ENCODE measurements at regions not wholly inside any gene's neighbourhood (a gene's known extent, or its start where the extent isn't known, plus 50 kb on each side); places are given as distances from the start of the nearest gene placed in this dataset.

DNA sequence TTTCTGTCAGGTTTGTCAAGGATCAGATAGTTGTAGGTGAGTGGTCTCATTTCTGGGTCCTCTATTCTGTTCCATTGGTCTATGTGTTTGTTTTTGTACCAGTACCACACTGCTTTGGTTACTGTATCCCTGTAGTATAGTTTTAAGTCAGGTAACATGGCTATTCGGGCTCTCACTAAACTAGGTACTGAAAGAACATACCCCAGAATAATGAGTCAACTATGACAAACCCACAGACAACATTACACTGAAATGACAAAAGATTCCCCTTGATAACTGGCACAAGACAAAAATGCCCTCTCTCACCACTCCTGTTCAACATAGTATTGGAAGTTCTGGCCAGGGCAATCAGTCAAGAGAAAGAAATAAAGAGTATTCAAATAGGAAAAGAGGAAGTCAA lies 535.3 kb upstream of the CYLC2 start:
- TF ChIP-seq, protein P1, sequence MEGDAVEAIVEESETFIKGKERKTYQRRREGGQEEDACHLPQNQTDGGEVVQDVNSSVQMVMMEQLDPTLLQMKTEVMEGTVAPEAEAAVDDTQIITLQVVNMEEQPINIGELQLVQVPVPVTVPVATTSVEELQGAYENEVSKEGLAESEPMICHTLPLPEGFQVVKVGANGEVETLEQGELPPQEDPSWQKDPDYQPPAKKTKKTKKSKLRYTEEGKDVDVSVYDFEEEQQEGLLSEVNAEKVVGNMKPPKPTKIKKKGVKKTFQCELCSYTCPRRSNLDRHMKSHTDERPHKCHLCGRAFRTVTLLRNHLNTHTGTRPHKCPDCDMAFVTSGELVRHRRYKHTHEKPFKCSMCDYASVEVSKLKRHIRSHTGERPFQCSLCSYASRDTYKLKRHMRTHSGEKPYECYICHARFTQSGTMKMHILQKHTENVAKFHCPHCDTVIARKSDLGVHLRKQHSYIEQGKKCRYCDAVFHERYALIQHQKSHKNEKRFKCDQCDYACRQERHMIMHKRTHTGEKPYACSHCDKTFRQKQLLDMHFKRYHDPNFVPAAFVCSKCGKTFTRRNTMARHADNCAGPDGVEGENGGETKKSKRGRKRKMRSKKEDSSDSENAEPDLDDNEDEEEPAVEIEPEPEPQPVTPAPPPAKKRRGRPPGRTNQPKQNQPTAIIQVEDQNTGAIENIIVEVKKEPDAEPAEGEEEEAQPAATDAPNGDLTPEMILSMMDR (IDR thresholded peaks at IDR 0.05; ENCODE audit: insufficient read depth, low read length), result no peak
- TF ChIP-seq POLR2AphosphoS5 (IDR thresholded peaks at IDR 0.05; ENCODE audit: low read depth), result no peak
